Choroid plexus epithelial cell (primary cell): ENCODE measurements at regions not wholly inside any gene's neighbourhood (a gene's known extent, or its start where the extent isn't known, plus 50 kb on each side); places are given as distances from the start of the nearest gene placed in this dataset.

Source experiments
- DNase-seq: peaks from one replicate; pipeline ENCODE4 v3.0.0-alpha.2; 2010; ENCODE audit warnings: low read depth
- H3K4me3 ChIP-seq: 2 replicates; pipeline ENCODE4 v1.5.1; 2011; ENCODE audit warnings: low read depth, mild to moderate bottlenecking, control low read depth, low read length, moderate library complexity
- CTCF ChIP-seq: conservative IDR thresholded peaks from 2 replicates; pipeline ENCODE4 v1.5.1; 2011; ENCODE audit warnings: low read depth, mild to moderate bottlenecking, control low read depth, inconsistent platforms, low read length, moderate library complexity

- no peak overlapping the region for H3K4me3 ChIP-seq
- no peak for TF ChIP-seq CTCF
- no peak for DNase-seq
These were observed 161.8 kb upstream of the GGTLC1 start for GRCh38 chr20:24150406-24150805.

GRCh38 chr20:24149881-24150307 is 161.3 kb upstream of the GGTLC1 start:
- no peak for DNase-seq
- no peak overlapping the region for H3K4me3 ChIP-seq
- peak; percentile 58 for TF ChIP-seq CTCF

GRCh38 chr20:24149175-24149574 is 160.6 kb upstream of the GGTLC1 start:
- no peak overlapping the region for H3K4me3 ChIP-seq
- no peak for TF ChIP-seq CTCF
- no peak for DNase-seq

- TF ChIP-seq CTCF = no peak
- DNase-seq = no peak
- H3K4me3 ChIP-seq = no peak overlapping the region
These were observed 159.8 kb upstream of the GGTLC1 start for GRCh38 chr20:24148372-24148771.

- no peak overlapping the region for H3K4me3 ChIP-seq
These were observed 159.4 kb upstream of the GGTLC1 start for GRCh38 chr20:24147961-24148360.

GRCh38 chr20:24147479-24147878 is 158.9 kb upstream of the GGTLC1 start:
- H3K4me3 ChIP-seq = no peak overlapping the region
- DNase-seq = no peak
- TF ChIP-seq CTCF = no peak

More at GRCh38 chr20:24147961-24148360, 159.4 kb upstream of the GGTLC1 start:
- DNase-seq = no peak
- no peak for TF ChIP-seq CTCF

GRCh38 chr20:24146231-24146634 is 157.7 kb upstream of the GGTLC1 start:
- no peak for TF ChIP-seq CTCF
- no peak for DNase-seq
- no peak overlapping the region for H3K4me3 ChIP-seq
